GM18526 (cell line): ENCODE measurements at regions not wholly inside any gene's neighbourhood (a gene's known extent, or its start where the extent isn't known, plus 50 kb on each side); places are given as distances from the start of the nearest gene placed in this dataset.

Source experiments
- POLR2A ChIP-seq: IDR thresholded peaks from 3 replicates; pipeline ENCODE4 v1.6.1; 2011; ENCODE audit not compliant: insufficient read length; ENCODE audit errors: extremely low read depth

GRCh38 chr15:62606376-62607113, 436.0 kb upstream of the TPM1 start:
- TF ChIP-seq POLR2A, result no peak

GRCh38 chr15:62607114-62607462, 435.5 kb upstream of the TPM1 start:
- TF ChIP-seq POLR2A, result no peak

GRCh38 chr15:62607643-62608042, 434.9 kb upstream of the TPM1 start:
- no peak for TF ChIP-seq POLR2A

- no peak for TF ChIP-seq POLR2A
Measured at GRCh38 chr15:62608369-62608768, 434.2 kb upstream of the TPM1 start.

GRCh38 chr15:62610265-62610869, 432.2 kb upstream of the TPM1 start:
- no peak for TF ChIP-seq POLR2A

GRCh38 chr15:62611002-62611401, 431.5 kb upstream of the TPM1 start:
- no peak for TF ChIP-seq POLR2A

- TF ChIP-seq POLR2A, result no peak
Measured at GRCh38 chr15:62612183-62612733, 430.3 kb upstream of the TPM1 start.

GRCh38 chr15:62612771-62613170, 429.8 kb upstream of the TPM1 start:
- TF ChIP-seq POLR2A, result no peak

- TF ChIP-seq POLR2A, result no peak
Measured at GRCh38 chr15:62616746-62617145, 425.8 kb upstream of the TPM1 start.

- TF ChIP-seq POLR2A, result no peak
Measured at GRCh38 chr15:62617741-62618140, 424.8 kb upstream of the TPM1 start.

GRCh38 chr15:62618432-62618831, 424.1 kb upstream of the TPM1 start:
- TF ChIP-seq POLR2A, result no peak

- no peak for TF ChIP-seq POLR2A
Measured at GRCh38 chr15:62618846-62619504, 423.6 kb upstream of the TPM1 start.

GRCh38 chr15:62619526-62619925, 423.0 kb upstream of the TPM1 start:
- TF ChIP-seq POLR2A, result no peak

- no peak for TF ChIP-seq POLR2A
Measured at GRCh38 chr15:62622775-62623174, 419.8 kb upstream of the TPM1 start.

- TF ChIP-seq POLR2A, result no peak
Measured at GRCh38 chr15:62624547-62625378, 417.8 kb upstream of the TPM1 start.
